ENCODE measurements at regions not wholly inside any gene's neighbourhood (a gene's known extent, or its start where the extent isn't known, plus 50 kb on each side); places are given as distances from the start of the nearest gene placed in this dataset.

- no peak overlapping the region for H2AK5ac ChIP-seq (ENCODE audit: low read depth, low read length)
- no peak for TF ChIP-seq EP300 (IDR thresholded peaks at IDR 0.05; ENCODE audit: borderline replicate concordance in 1 of 2, low read depth in 2 of 2, low read length in 2 of 2)
- no peak for TF ChIP-seq POLR2AphosphoS5 (IDR thresholded peaks at IDR 0.05; ENCODE audit: low read depth, low read length)
- no peak for TF ChIP-seq SIX5 (IDR thresholded peaks at IDR 0.05; ENCODE audit: low read depth, low read length)
- no peak for TF ChIP-seq BACH1 (IDR thresholded peaks at IDR 0.05; ENCODE audit: low read length)
- H3K14ac ChIP-seq (ENCODE audit: insufficient read length), result no peak overlapping the region
- no peaks in the 10 kb centered on the region for H3K9me3 ChIP-seq (ENCODE audit: insufficient read depth in 2 of 2, low read depth in 1 of 2, low read length in 1 of 2)
- no peak overlapping the region for H3K4ac ChIP-seq (replicated peaks; ENCODE audit: insufficient read length, low read depth, low read length)
- no peak overlapping the region for H3K56ac ChIP-seq (replicated peaks; ENCODE audit: insufficient read length, low read depth, low read length)
- no peak overlapping the region for H3K27ac ChIP-seq (ENCODE audit: low read depth, low read length)
- ChIA-PET CTCF (ENCODE audit: partially characterized antibody) (interaction anchor here (0.6 to 5.5 kb wide), 3 partner anchors 12 to 177 kb away, joined by 3 to 27 read pairs (median 3); no protein-coding TSS in a partner anchor), POLR2A (ENCODE audit: partially characterized antibody) (no interaction called here)
- H3K4me1 ChIP-seq (replicated peaks in 1 of 4; ENCODE audit: control insufficient read depth in 3 of 4, insufficient read depth in 4 of 4, low read length in 3 of 4), result no peaks in the 10 kb centered on the region
- H4K5ac ChIP-seq (ENCODE audit: insufficient read length, low read depth, low read length), result no peak overlapping the region
- no peaks in the 10 kb centered on the region for H3K79me2 ChIP-seq (ENCODE audit: control insufficient read depth in 1 of 2, insufficient read depth in 2 of 2, low read length in 2 of 2)
- H3K27me3 ChIP-seq (replicated peaks in 1 of 4; ENCODE audit: control insufficient read depth in 3 of 4, extremely low read depth in 1 of 4, insufficient read depth in 3 of 4, low read length in 3 of 4), result no peaks in the 10 kb centered on the region
- no peaks in the 10 kb centered on the region for H3K36me3 ChIP-seq (ENCODE audit: control insufficient read depth in 2 of 4, insufficient read depth in 4 of 4, low read length in 3 of 4)
- no peak overlapping the region for H3K4me3 ChIP-seq (ENCODE audit: extremely low read depth in 1 of 4, insufficient read depth in 2 of 4, low read depth in 3 of 4, low read length in 4 of 4)
- H2BK120ac ChIP-seq (replicated peaks; ENCODE audit: low read depth, low read length), result no peak overlapping the region
- H4K8ac ChIP-seq (ENCODE audit: extremely low read depth, insufficient read depth, low read length), result no peak overlapping the region
- no peak overlapping the region for H2BK15ac ChIP-seq (ENCODE audit: low read length)
- no peaks in the 10 kb centered on the region for H4K20me1 ChIP-seq (replicated peaks in 1 of 2; ENCODE audit: control insufficient read depth in 1 of 2, insufficient read depth in 2 of 2, low read length in 2 of 2)
- DNase-seq (ENCODE audit: low read depth in 1 of 2, low spot score in 2 of 2) (no peak), FAIRE-seq (no peak)
- no peak overlapping the region for H2BK5ac ChIP-seq (ENCODE audit: low read depth, low read length)
- WGBS, 2 experiments (ENCODE audit: extremely low coverage in 1 of 2, insufficient coverage in 1 of 2, insufficient read length in 1 of 2, insufficient replicate concordance in 2 of 2, low coverage in 1 of 2, low lambda C conversion rate in 2 of 2, missing lambda C conversion rate in 1 of 2), result 97% methylated on average over 4 of the region's 4 CpGs; no CpG with 5 or more reads in 1 of the 2 experiments
- H2AFZ ChIP-seq (ENCODE audit: low read length), result no peak overlapping the region
- H3K23ac ChIP-seq (ENCODE audit: insufficient read length), result no peak overlapping the region
- H3K9ac ChIP-seq (replicated peaks in 1 of 4; ENCODE audit: extremely low read depth in 1 of 4, low read depth in 3 of 4, low read length in 3 of 4), result no peak overlapping the region
- H3K23me2 ChIP-seq (ENCODE audit: low read depth, low read length), result no peaks in the 10 kb centered on the region
- H3K79me1 ChIP-seq (ENCODE audit: low read depth, low read length), result no peaks in the 10 kb centered on the region
- no peak overlapping the region for H3K18ac ChIP-seq (ENCODE audit: extremely low read depth, low read length)
- no peak overlapping the region for H2BK12ac ChIP-seq (ENCODE audit: low read depth, low read length)
- H3K4me2 ChIP-seq (ENCODE audit: insufficient read depth in 1 of 2, low read depth in 2 of 2, low read length in 2 of 2), result no peak overlapping the region
- no peak overlapping the region for H4K91ac ChIP-seq (replicated peaks; ENCODE audit: insufficient read length, low read length)
- H2BK20ac ChIP-seq (ENCODE audit: low read length), result no peak overlapping the region
Observed at GRCh38 chr3:188972310-188972709, 199.5 kb upstream of the TPRG1 start.
